ENCODE measurements at regions not wholly inside any gene's neighbourhood (a gene's known extent, or its start where the extent isn't known, plus 50 kb on each side); places are given as distances from the start of the nearest gene placed in this dataset.

DNA sequence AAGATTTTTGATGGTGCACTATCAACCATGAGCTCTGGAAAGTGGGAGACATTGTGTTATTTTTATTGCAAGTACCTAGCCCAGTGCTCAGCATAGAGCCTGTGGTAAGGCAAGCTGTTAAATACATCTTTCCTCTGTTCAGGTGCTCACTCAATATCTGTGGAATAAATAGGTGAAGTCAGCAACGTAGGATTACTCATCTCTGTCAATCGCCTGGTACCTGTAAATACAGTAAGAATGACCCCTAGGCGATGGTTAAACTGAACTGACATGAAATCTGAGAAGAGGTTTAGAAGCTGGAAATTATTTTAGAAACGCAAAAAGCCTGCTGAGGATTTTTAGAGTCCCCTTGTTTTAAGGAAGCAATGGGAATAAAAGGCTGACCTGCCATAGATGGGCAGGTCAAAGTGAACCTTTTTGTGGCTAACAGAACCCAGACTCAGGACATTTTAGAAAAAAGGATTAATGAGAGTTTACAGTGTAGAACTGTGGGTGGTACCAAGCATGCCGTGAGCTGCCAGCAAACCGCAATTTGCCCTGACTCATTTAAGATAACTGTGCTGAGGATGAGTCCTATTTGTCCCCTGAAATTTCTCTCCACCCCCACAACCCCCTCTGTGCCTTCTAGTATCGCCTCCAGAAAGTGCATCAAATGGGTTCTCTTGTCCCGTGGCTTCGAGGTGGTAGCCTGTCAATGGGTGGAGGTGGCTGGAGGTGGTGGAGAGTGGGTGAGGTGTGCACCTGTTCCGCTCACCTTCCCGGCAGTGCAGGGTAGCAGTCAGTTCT lies 375.1 kb downstream of the MED10 start:
- no peak for DNase-seq (ENCODE audit: low spot score)

- DNase-seq (ENCODE audit: low spot score): no peak
These were observed 377.5 kb downstream of the MED10 start for GRCh38 chr5:6000867-6001266.

DNA sequence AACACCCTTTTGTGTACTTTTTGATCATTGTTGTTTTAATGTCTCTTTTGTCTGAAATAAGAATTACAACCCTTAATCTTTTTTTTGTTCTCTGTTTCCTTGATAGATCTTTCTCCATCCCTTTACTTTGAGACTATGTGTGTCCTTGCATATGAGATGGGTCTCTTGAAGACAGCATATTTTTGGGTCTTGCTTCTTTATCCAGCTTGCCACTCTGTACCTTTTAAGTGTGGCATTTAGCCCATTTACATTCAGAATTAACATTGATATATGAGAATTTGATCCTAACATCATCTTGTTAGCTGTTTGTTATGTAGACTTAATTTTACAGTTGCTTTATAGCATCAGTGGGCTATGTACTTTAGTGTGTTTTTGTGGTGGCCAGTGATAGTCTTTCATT lies 382.5 kb downstream of the MED10 start:
- no peak for DNase-seq (ENCODE audit: low spot score)

DNA sequence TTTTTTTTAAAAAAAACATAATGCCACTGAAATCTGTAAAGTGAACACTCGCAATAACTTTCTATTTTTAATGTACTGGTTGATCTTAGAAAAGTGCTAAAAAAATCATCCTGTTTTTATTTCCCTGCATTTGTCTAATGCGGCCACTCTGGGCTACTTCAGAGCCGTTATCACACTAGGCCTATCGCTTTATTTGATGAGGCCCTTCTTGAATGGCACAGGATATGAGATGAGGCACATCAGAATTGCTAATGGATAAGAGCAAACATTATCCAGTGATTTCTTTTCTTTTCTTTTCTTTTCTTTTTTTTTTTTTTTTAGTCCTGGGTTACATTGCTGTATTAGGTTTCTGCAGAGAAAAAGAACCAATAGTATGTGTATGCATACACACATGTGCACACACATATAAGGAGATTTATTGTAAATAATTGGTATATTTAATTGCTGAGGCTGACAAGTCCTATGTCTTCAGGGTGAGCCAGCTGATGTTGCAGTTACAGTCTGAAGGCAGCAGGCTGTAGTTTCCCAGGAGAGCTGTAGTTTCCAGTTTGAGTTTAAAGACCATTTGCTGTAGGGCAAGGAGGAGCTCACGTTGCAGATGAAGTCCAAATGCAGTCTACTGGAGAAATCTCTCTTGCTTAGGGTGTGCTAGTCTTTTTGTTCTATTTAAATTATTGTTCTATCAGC lies 391.7 kb downstream of the MED10 start:
- no peak for DNase-seq (ENCODE audit: low spot score)

DNA sequence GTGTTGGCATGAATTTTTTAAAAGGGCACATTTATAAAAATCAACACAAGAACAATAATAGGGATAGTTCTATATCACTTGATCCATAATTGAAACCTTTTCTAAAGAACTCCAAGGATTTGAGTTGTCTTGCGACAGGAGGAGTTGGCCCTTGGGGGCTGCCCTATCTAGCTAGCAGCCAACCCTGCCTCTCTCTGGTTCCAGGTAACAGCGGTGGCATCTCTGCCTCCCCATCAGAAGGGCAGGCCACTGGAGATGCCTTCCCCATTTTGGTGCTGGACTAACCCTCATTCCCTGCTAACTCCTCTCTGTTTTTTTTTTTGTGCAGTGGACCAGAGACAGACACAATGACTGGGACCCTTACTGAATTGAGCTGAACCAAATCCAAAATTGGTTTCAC lies 393.0 kb downstream of the MED10 start:
- no peak for DNase-seq (ENCODE audit: low spot score)

DNA sequence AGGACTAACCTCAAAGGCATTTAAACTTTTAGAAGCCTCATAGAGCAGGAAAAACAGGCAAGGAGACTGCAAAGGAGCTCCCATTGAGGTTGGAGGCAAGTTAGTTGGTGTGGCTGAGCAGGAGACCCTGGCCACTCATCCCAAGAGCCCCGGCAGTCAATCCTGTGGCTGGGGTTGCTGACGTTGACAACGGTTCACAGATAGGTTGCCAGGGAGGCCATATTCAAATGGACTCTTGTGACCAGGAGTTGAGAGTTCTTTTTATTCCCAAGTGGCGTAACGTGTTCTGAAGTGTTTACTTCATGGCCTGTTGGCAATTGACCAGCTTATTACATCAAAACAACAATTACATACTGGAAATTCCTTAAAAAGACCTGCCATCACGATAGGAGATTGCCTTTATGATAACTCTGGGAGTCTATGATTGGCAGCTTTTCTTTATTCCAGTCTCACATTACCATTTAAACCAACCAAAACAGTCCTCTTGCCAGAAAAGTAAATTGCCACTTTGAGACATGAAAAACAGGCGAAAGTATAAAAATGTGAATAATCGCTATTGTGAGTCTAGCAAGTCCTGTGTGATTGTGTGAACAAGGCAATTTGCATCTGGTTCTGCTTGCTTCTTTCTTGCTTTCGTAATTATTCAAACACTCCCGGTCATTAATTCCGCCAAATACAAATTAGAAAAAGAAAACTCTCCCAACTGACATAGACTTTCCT lies 394.9 kb downstream of the MED10 start:
- DNase-seq (ENCODE audit: low spot score): no peak

- DNase-seq (ENCODE audit: low spot score): no peak
These were observed 396.8 kb downstream of the MED10 start for GRCh38 chr5:5981562-5981961.

- DNase-seq (ENCODE audit: low spot score): no peak
These were observed 397.8 kb downstream of the MED10 start for GRCh38 chr5:5980538-5980895.

DNA sequence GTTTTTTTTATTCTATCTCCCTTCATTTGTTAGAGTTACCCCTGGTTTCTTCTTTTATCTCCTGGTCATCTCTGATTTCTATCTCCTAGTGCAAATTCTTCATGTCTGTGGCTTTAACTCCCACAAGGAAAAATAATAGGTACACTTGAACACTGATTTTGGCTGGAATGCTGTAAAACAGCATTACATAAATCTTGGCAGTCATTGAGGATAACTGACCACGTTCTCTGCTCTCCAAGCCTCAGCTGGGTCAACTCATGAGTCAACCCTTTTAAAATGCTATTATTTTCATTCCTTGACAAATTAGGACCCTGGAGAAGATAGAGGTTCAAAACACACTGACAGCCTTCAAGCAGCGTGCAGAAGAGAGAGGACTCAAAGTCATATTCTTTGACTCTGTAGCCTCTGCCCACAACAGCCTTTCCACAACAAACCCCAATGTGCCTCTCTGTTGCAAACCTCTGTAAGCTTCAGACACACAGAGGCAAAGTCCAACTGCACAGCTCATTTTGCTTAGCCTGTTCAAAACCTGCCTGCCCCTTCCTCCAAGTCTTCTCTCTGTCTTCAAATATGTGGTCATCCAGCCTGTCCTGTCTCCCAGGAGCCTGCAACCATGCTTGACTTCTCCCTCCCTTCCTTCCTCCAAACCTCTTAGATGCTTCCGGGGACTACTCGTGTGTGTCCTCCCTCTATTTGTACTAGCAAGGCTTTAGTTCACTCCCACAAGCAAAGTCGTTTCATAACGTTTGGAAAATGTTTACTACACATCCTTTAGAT lies 398.4 kb downstream of the MED10 start:
- DNase-seq (ENCODE audit: low spot score): no peak

DNA sequence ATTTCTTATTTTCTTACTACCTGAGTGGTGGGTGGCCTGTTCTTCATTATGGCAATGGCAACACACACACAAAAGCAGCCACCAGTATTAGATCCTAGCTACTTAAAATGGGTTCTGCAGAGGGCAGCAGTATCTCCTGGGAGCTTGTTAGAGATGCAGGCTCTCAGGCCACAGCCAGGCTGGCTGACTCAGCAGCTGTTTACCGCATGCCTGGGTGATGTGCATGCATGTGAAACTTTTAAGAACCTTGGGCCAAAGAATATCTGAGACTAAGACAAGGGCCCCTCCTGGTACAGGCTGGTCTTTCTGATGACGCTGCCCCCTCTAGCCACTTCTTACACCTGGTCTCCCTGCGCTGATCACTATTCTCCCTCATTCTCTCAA lies 399.0 kb downstream of the MED10 start:
- no peak for DNase-seq (ENCODE audit: low spot score)

GRCh38 chr5:5978501-5979376 lies 399.6 kb downstream of the MED10 start:
- no peak for DNase-seq (ENCODE audit: low spot score)

- no peak for DNase-seq (ENCODE audit: low spot score)
These were observed 407.1 kb downstream of the MED10 start for GRCh38 chr5:5971203-5971602.

DNA sequence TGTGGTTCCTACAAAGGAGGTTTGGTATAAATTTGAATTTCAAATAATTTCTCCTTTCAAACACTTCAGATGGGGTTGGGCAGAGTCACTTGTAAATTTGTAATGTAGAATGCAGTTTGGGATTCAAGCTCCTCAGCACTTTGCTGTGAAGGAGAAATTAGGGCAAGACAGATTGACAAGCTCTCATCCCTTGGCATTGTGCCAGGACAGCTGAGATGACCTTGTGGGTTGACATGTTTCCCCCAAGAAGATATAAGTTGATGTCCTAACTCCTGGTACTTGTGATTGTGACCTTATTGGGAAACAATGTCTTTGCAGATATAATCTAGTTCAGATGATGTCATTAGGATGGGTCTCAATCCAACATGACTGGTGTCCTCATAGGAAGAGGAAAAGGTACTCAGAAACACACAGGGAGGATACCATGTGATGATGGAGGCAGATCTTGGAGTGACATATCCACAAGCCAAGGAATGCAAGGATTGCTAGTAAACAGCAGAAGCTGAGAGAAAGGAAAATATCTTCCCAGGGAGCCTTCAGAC lies 408.3 kb downstream of the MED10 start:
- no peak for DNase-seq (ENCODE audit: low spot score)

GRCh38 chr5:5968981-5969380 lies 409.4 kb downstream of the MED10 start:
- no peak for DNase-seq (ENCODE audit: low spot score)

GRCh38 chr5:5967944-5968343 lies 410.4 kb downstream of the MED10 start:
- no peak for DNase-seq (ENCODE audit: low spot score)

- no peak for DNase-seq (ENCODE audit: low spot score)
These were observed 411.0 kb downstream of the MED10 start for GRCh38 chr5:5967373-5967772.

GRCh38 chr5:5965132-5965531 lies 413.2 kb downstream of the MED10 start:
- DNase-seq (ENCODE audit: low spot score): no peak

DNA sequence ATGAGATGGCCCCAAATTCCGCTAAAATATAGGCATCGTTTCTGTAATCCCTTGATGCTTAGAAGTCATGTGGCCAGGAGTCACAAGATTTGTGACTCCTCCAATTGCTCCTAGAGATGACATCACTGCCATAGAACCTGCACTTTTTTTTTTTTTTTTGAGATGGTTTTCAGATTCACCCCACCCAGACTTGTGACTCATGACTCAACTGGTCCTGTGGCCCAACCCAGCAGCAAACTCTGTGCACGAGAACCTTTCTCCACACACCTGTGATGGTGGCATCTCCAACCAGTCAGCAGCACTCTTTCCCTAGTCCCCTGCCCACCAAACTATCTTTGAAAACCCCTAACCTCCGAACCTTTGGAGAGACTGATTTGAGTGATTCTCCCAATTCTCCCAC lies 414.0 kb downstream of the MED10 start:
- DNase-seq (ENCODE audit: low spot score): no peak

DNA sequence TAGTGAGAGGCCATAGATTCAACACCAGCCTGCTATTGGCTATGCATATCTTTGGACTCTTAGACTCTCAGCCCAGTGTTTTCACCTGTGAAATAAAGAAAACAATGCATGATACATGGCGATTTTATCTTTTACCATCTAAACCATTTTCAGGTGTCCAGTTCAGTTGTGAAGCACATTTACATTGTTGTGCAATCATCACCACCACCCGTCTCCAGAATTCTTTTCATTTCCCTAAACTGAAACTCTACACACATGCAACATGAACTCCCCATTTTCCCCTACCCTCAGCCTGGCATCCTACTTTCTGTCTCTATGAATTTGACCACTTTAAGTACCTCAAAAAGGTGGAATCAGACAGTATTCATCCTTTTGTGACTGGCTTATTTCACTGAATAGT lies 420.6 kb downstream of the MED10 start:
- DNase-seq (ENCODE audit: low spot score): no peak

DNA sequence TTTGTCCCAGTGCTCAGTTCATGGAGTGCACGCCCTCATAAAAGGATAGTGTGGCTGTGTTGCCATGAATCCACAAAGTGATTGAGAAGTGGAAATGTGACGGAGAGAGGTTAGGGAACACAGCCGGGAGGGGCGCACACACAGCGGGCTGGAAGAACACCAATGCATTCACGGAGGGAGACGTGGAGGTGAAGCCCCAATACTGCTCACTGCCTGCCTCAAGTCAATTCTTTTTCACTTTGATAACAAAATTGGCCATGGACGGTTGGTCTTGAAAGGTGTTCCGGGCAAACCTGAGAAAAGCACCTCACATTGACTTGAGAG lies 424.1 kb downstream of the MED10 start:
- no peak for DNase-seq (ENCODE audit: low spot score)

- no peak for DNase-seq (ENCODE audit: low spot score)
These were observed 424.6 kb downstream of the MED10 start for GRCh38 chr5:5953584-5954274.

Data from cerebellar cortex (tissue), 1 donor.